Bronchial epithelial cell (primary cell): ENCODE measurements at regions not wholly inside any gene's neighbourhood (a gene's known extent, or its start where the extent isn't known, plus 50 kb on each side); places are given as distances from the start of the nearest gene placed in this dataset.
"Not testable (repeated sequence)": the region's sequence is repeated elsewhere in the genome, so short reads cannot be mapped to it uniquely, and the experiment has no call there.

ENCODE experiments used
- DNase-seq: peaks from one replicate; pipeline ENCODE4 v3.0.0-alpha.2; 2010; ENCODE audit warnings: low read depth
- FAIRE-seq: peaks from 2 replicates; lab custom pipeline; 2011; peaks lifted over from hg19 to GRCh38; lab: Jason Lieb, UNC
- H3K27me3 ChIP-seq: 2 replicates; pipeline ENCODE4 v1.5.1; 2011; ENCODE audit warnings: low read length; ENCODE audit not compliant: control insufficient read depth, insufficient read depth
- H3K36me3 ChIP-seq: 2 replicates; pipeline ENCODE4 v1.5.1; 2011; ENCODE audit warnings: low read length; ENCODE audit not compliant: control insufficient read depth, insufficient read depth
- H3K4me3 ChIP-seq: 2 replicates; pipeline ENCODE4 v1.5.1; 2011; ENCODE audit warnings: mild to moderate bottlenecking, low read depth, low read length, control low read depth
- TF ChIP-seq, protein P1 (sequence below): IDR thresholded peaks from 2 replicates; pipeline ENCODE4 v1.5.1; 2011; ENCODE audit warnings: mild to moderate bottlenecking, moderate library complexity, low read length, control low read depth, inconsistent platforms; ENCODE audit not compliant: insufficient read depth, severe bottlenecking

DNA sequence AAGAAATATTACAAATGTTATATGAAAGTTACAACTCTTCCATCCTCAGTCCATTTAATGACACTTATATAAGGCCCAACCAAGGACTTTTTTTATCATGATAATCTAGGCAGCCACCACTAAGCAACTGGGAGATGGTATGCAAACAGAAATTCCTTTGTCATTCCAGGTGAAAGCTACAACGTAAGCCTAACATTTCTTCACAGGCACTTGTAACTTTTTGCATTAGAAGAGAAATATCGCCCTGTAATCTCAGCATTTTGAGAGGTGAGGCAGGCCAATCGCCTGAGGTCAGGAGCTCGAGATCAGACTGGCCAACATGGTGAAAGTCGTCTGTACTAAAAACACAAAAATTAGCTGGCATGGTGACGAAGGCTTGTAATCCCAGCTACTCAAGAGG, 581.2 kb upstream of the SLC8A1 start:
- H3K4me3 ChIP-seq, result no peak overlapping the region
- no peaks in the 10 kb centered on the region for H3K36me3 ChIP-seq
- H3K27me3 ChIP-seq, result no peaks in the 10 kb centered on the region
- TF ChIP-seq, protein P1, sequence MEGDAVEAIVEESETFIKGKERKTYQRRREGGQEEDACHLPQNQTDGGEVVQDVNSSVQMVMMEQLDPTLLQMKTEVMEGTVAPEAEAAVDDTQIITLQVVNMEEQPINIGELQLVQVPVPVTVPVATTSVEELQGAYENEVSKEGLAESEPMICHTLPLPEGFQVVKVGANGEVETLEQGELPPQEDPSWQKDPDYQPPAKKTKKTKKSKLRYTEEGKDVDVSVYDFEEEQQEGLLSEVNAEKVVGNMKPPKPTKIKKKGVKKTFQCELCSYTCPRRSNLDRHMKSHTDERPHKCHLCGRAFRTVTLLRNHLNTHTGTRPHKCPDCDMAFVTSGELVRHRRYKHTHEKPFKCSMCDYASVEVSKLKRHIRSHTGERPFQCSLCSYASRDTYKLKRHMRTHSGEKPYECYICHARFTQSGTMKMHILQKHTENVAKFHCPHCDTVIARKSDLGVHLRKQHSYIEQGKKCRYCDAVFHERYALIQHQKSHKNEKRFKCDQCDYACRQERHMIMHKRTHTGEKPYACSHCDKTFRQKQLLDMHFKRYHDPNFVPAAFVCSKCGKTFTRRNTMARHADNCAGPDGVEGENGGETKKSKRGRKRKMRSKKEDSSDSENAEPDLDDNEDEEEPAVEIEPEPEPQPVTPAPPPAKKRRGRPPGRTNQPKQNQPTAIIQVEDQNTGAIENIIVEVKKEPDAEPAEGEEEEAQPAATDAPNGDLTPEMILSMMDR, result no peak
- FAIRE-seq (no peak), DNase-seq (no peak)

- H3K4me3 ChIP-seq, result no peak overlapping the region
- no peak for FAIRE-seq
Observed at GRCh38 chr2:41038408-41038807, 586.5 kb upstream of the SLC8A1 start.

DNA sequence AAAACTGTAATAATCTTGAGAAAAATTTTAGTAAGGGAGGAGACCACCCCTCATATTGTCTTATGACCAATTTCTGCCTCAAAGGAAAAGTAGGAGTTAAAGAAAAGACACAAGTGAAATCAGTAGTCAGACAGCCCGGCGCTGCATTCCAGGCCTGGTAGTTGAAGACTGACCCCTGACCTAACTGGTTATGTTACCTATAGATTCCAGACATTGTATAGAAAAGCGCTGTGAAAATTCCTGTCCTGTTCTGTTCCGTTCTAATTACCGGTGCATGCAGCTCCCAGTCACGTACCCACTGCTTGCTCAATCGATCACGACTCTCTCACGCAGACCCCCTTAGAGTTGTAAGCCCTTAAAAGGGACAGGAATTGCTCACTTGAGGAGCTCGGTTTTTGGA, 587.9 kb upstream of the SLC8A1 start:
- not testable (repeated sequence) for H3K27me3 ChIP-seq, FAIRE-seq, H3K4me3 ChIP-seq, H3K36me3 ChIP-seq, DNase-seq

More at GRCh38 chr2:41038408-41038807, 586.5 kb upstream of the SLC8A1 start:
- H3K27me3 ChIP-seq, result no peaks in the 10 kb centered on the region
- DNase-seq, result peak; percentile 70
- no peaks in the 10 kb centered on the region for H3K36me3 ChIP-seq
- TF ChIP-seq, protein P1, result no peak

DNA sequence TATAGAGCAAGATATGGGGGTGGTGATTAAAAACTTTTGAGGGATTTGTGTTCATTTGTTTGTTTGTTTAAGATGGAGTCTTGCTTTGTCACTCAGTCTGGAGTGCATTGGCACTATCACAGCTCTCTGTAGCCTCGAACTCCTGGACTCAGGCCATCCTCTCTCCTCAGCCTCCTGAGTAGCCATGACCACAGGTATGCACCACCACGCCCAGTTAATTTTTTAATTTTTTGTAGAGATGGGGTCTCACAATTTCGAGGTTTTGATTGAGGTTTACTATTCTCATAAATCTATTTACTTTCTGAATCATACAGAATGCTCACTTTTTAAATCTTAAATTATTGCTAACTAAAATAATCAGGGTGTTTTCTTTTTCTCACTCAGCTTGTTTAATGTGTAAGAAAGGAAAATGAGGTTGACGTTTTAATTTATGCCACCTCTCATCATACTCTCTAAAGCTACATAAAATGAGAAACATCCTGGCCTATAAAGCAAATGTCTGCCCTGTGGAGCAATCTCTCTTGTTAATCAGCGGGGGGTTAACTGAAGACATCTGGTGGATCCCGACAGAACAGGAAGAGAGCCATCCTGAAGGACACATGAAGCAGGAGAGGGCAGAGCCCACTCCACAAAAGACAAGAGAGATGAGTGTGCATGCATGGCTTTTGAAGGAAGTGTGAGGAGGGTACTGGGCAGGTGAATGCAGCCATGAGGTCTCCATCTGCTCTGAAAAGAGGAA, 589.1 kb upstream of the SLC8A1 start:
- Histone ChIP-seq H3K4me3 (no peak overlapping the region), H3K27me3 (no peaks in the 10 kb centered on the region), H3K36me3 (no peaks in the 10 kb centered on the region)
- TF ChIP-seq, protein P1, result no peak
- FAIRE-seq, result no peak
- no peak for DNase-seq

DNA sequence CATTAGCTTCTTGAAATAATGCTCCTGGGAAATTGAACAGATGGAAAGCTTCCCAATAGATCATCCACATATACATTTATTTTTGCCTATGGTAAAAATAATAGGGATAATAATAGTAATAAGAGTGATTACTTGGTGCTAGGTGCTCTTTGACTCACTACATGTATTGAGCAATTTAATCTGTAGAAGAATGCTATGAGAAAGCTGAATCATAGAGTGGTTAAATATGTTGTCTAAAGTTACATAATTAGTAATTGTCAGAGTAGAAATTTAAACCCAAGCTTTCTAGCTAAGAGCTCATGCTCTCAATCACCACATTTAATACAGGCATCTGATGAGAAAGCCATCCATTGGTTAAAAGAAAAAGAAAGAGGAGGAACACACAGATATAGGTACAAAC, 590.5 kb upstream of the SLC8A1 start:
- H3K4me3 ChIP-seq, result no peak overlapping the region
- H3K27me3 ChIP-seq, result no peaks in the 10 kb centered on the region
- peak; percentile 87 for DNase-seq
- TF ChIP-seq, protein P1, result no peak
- no peaks in the 10 kb centered on the region for H3K36me3 ChIP-seq
- no peak for FAIRE-seq

GRCh38 chr2:41061356-41061755, 609.5 kb upstream of the SLC8A1 start:
- Histone ChIP-seq H3K27me3 (no peaks in the 10 kb centered on the region), H3K36me3 (no peaks in the 10 kb centered on the region), H3K4me3 (no peak overlapping the region)
- no peak for DNase-seq
- no peak for FAIRE-seq
- TF ChIP-seq, protein P1, result no peak
